ENCODE measurements at regions not wholly inside any gene's neighbourhood (a gene's known extent, or its start where the extent isn't known, plus 50 kb on each side); places are given as distances from the start of the nearest gene placed in this dataset.
"Not testable (repeated sequence)": the region's sequence is repeated elsewhere in the genome, so short reads cannot be mapped to it uniquely, and the experiment has no call there.

DNA sequence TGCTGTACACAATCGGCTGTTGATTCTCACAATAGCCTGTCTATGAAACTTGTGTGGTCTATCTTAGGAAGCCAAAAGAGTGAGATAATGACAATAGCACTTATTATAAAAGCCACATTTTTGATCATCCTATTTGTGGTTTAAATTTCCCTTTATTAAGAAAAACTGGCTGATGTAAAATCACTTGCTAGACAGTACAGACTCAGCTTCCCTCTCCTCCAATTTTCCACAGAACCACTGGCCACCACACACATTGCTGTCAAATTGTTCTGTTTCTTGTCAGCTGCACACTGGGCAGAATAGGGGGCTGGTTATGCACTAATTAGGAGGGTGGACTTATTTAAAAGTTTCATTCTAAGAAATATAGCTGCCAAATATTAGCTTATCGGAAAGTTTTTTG, 425.9 kb downstream of the EPHA3 start:
- WGBS (ENCODE audit: insufficient coverage, low coverage, missing lambda C conversion rate), result 7% methylated on average over 2 of the region's 2 CpGs
- ChIA-PET POLR2A (no interaction called here), CTCF (ENCODE audit: low intra/inter-chr PET ratio) (no interaction called here)
- Histone ChIP-seq H3K9ac (ENCODE audit: insufficient read depth in 1 of 2, low read depth in 2 of 2, low read length in 2 of 2) (no peak overlapping the region), H3K36me3 (ENCODE audit: control insufficient read depth, insufficient read depth, low read length) (no peaks in the 10 kb centered on the region), H3K9me3 (replicated peaks; ENCODE audit: control insufficient read depth, insufficient read depth, low read depth, low read length) (no peaks in the 10 kb centered on the region), H2AFZ (ENCODE audit: low read depth, low read length) (no peak overlapping the region), H4K20me1 (replicated peaks; ENCODE audit: control insufficient read depth, insufficient read depth, low read length) (no peaks in the 10 kb centered on the region), H3K4me1 (replicated peaks in 1 of 2; ENCODE audit: control insufficient read depth in 2 of 2, insufficient read depth in 2 of 2, low read length in 2 of 2) (no peaks in the 10 kb centered on the region), H3K79me2 (ENCODE audit: control insufficient read depth, insufficient read depth, low read length) (no peaks in the 10 kb centered on the region), H3K4me3 (no peak overlapping the region), H3K9me1 (ENCODE audit: control insufficient read depth, insufficient read depth, low read length) (no peaks in the 10 kb centered on the region), H3K27ac (ENCODE audit: extremely low read depth, low read depth, low read length) (no peak overlapping the region), H3K4me2 (ENCODE audit: insufficient read depth, low read length) (no peak overlapping the region), H3K27me3 (ENCODE audit: control insufficient read depth in 2 of 2, insufficient read depth in 2 of 2, low read length in 2 of 2) (no peaks in the 10 kb centered on the region)
- FAIRE-seq (no peak), ATAC-seq (no peak), DNase-seq (ENCODE audit: extremely low read depth in 1 of 4, low spot score in 3 of 4) (no peak)
- BruUV-seq (replicated peaks), result no TSS peak
- TF ChIP-seq ERF (CRISPR knock-in tag; IDR thresholded peaks at IDR 0.05) (no peak), NFRKB (IDR thresholded peaks at IDR 0.05; ENCODE audit: low read depth) (no peak), ZNF41 (CRISPR knock-in tag; conservative IDR thresholded peaks at IDR 0.05) (no peak), KDM5B (IDR thresholded peaks at IDR 0.05; ENCODE audit: insufficient replicate concordance, low read depth, low read length) (no peak), HSF4 (CRISPR knock-in tag; IDR thresholded peaks at IDR 0.05; ENCODE audit: borderline replicate concordance) (no peak), BRD9 (IDR thresholded peaks at IDR 0.05; ENCODE audit: low read depth, partially characterized antibody) (no peak), SIX5 (IDR thresholded peaks at IDR 0.05; ENCODE audit: borderline replicate concordance in 1 of 2, insufficient read depth in 1 of 2, low read depth in 1 of 2, low read length in 2 of 2) (no peak)
- TF ChIP-seq, protein P1, sequence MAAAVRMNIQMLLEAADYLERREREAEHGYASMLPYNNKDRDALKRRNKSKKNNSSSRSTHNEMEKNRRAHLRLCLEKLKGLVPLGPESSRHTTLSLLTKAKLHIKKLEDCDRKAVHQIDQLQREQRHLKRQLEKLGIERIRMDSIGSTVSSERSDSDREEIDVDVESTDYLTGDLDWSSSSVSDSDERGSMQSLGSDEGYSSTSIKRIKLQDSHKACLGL (CRISPR knock-in tag; IDR thresholded peaks at IDR 0.05; ENCODE audit: borderline replicate concordance, poor library complexity, severe bottlenecking), result no peak
- intact Hi-C loops (cut with micrococcal nuclease), result no loop called here
- in situ Hi-C loops (cut with MboI), result no loop called here

DNA sequence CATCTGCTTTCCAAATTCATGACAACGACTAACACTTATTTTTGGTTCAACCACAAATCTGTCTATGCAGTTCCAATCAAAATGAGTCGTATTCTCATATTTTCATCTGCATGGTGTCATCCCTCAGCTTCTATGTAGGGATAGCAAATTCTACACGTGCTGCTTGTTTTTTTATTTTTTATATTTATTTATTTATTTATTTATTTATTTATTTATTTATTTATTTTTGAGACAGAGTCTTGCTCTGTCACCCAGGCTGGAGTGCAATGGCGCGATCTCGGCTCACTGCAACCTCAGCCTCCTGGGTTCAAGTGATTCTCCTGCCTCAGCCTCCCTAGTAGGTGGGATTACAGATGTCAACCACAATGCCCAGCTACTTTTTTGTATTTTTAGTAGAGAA, 447.2 kb downstream of the EPHA3 start:
- POLR2A ChIA-PET; DNase-seq (ENCODE audit: extremely low read depth in 1 of 4, low spot score in 3 of 4); ATAC-seq; H3K4me1 ChIP-seq (replicated peaks in 1 of 2; ENCODE audit: control insufficient read depth in 2 of 2, insufficient read depth in 2 of 2, low read length in 2 of 2); H3K79me2 ChIP-seq (ENCODE audit: control insufficient read depth, insufficient read depth, low read length); in situ Hi-C loops (cut with MboI); H2AFZ ChIP-seq (ENCODE audit: low read depth, low read length); H3K9me1 ChIP-seq (ENCODE audit: control insufficient read depth, insufficient read depth, low read length); H3K36me3 ChIP-seq (ENCODE audit: control insufficient read depth, insufficient read depth, low read length); H3K4me3 ChIP-seq; H4K20me1 ChIP-seq (replicated peaks; ENCODE audit: control insufficient read depth, insufficient read depth, low read length); H3K27me3 ChIP-seq (ENCODE audit: control insufficient read depth in 2 of 2, insufficient read depth in 2 of 2, low read length in 2 of 2); BruUV-seq (replicated peaks); H3K27ac ChIP-seq (ENCODE audit: extremely low read depth, low read depth, low read length); H3K9me3 ChIP-seq (replicated peaks; ENCODE audit: control insufficient read depth, insufficient read depth, low read depth, low read length); H3K4me2 ChIP-seq (ENCODE audit: insufficient read depth, low read length); CTCF ChIA-PET (ENCODE audit: low intra/inter-chr PET ratio); H3K9ac ChIP-seq (ENCODE audit: insufficient read depth in 1 of 2, low read depth in 2 of 2, low read length in 2 of 2); FAIRE-seq; intact Hi-C loops (cut with micrococcal nuclease): not testable (repeated sequence)
- 4% methylated on average over 3 of the region's 6 CpGs for WGBS (ENCODE audit: insufficient coverage, low coverage, missing lambda C conversion rate)
